ENCODE measurements at regions not wholly inside any gene's neighbourhood (a gene's known extent, or its start where the extent isn't known, plus 50 kb on each side); places are given as distances from the start of the nearest gene placed in this dataset.

DNA sequence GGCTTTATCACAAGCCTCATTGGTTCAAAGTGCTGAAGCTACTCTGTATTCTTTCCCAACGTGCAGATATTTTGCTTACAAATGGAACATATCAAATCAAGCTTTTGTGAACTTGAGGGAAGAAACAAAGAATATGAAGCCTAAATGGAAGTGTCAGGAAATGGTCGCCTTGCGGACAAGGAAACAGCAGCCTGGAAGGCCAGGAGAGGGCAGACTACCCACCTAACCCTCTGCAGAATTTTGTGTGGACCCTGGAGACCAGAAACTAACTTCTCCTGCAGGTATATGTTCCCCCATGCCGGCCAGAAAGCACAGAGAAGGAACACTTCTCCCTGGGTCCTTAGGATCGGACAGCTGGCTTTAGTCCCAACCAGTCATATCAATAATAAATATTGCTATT, 1425.8 kb downstream of the PCDH7 start:
- Histone ChIP-seq H3K4me3 (ENCODE audit: low read length in 3 of 3) (no peak overlapping the region), H3K27me3 (ENCODE audit: control insufficient read depth, insufficient read depth, low read length) (no peaks in the 10 kb centered on the region), H3K9me3 (ENCODE audit: control insufficient read depth in 2 of 3, insufficient read depth in 1 of 3, low read length in 3 of 3) (no peaks in the 10 kb centered on the region), H3K36me3 (ENCODE audit: control insufficient read depth in 2 of 3, insufficient read depth in 3 of 3, low read length in 3 of 3) (no peaks in the 10 kb centered on the region), H3K27ac (ENCODE audit: low read depth in 2 of 2, low read length in 2 of 2) (no peak overlapping the region), H3K9ac (ENCODE audit: low read length in 3 of 3) (no peak overlapping the region), H3K4me1 (ENCODE audit: control insufficient read depth in 2 of 3, insufficient read depth in 2 of 3, low read depth in 1 of 3, low read length in 3 of 3) (no peaks in the 10 kb centered on the region)
- intact Hi-C loops (cut with DNase I), result no loop called here
- DNase-seq, result no peak
- FAIRE-seq, result no peak
- TF ChIP-seq, protein P1, sequence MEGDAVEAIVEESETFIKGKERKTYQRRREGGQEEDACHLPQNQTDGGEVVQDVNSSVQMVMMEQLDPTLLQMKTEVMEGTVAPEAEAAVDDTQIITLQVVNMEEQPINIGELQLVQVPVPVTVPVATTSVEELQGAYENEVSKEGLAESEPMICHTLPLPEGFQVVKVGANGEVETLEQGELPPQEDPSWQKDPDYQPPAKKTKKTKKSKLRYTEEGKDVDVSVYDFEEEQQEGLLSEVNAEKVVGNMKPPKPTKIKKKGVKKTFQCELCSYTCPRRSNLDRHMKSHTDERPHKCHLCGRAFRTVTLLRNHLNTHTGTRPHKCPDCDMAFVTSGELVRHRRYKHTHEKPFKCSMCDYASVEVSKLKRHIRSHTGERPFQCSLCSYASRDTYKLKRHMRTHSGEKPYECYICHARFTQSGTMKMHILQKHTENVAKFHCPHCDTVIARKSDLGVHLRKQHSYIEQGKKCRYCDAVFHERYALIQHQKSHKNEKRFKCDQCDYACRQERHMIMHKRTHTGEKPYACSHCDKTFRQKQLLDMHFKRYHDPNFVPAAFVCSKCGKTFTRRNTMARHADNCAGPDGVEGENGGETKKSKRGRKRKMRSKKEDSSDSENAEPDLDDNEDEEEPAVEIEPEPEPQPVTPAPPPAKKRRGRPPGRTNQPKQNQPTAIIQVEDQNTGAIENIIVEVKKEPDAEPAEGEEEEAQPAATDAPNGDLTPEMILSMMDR (IDR thresholded peaks at IDR 0.05; ENCODE audit: borderline replicate concordance, extremely low read depth, insufficient read depth), result no peak

GRCh38 chr4:32147446-32148085, 1427.4 kb downstream of the PCDH7 start:
- no peaks in the 10 kb centered on the region for H3K4me1 ChIP-seq (ENCODE audit: control insufficient read depth in 2 of 3, insufficient read depth in 2 of 3, low read depth in 1 of 3, low read length in 3 of 3)
- no peak overlapping the region for H3K4me3 ChIP-seq (ENCODE audit: low read length in 3 of 3)
- H3K9me3 ChIP-seq (ENCODE audit: control insufficient read depth in 2 of 3, insufficient read depth in 1 of 3, low read length in 3 of 3), result no peaks in the 10 kb centered on the region
- no peaks in the 10 kb centered on the region for H3K36me3 ChIP-seq (ENCODE audit: control insufficient read depth in 2 of 3, insufficient read depth in 3 of 3, low read length in 3 of 3)
- intact Hi-C loops (cut with DNase I), result no loop called here
- no peak overlapping the region for H3K27ac ChIP-seq (ENCODE audit: low read depth in 2 of 2, low read length in 2 of 2)
- no peak for FAIRE-seq
- TF ChIP-seq, protein P1 (IDR thresholded peaks at IDR 0.05; ENCODE audit: borderline replicate concordance, extremely low read depth, insufficient read depth), result no peak
- no peak for DNase-seq
- no peaks in the 10 kb centered on the region for H3K27me3 ChIP-seq (ENCODE audit: control insufficient read depth, insufficient read depth, low read length)
- H3K9ac ChIP-seq (ENCODE audit: low read length in 3 of 3), result no peak overlapping the region

DNA sequence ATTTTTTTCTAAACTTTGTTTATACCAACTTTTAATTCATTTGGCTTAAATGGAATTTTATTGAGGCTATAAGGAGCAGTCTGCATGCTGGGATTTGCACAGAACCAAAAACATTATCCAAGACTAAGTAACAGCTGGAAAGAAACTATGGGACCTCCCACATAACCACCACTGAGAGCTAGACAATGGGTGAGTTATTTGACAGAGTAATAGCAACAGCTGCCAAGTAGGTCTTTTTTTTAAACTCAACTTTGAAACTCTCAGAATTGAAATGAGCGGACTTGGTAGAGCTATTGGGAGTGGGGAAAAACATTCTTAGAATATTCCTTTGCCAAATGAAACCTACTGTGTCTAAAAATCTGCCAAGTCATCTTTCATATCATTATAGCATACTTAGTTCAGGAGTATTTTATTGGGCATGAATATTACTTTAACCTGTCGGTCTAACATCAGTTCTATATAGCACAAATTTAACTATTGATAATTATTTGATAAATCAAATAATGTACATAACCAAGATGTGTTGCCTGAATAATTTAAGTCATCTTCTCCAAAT, 1428.0 kb downstream of the PCDH7 start:
- DNase-seq, result peak in 2 of 5 donors; percentile 38 to 81
- TF ChIP-seq, protein P1 (IDR thresholded peaks at IDR 0.05; ENCODE audit: borderline replicate concordance, extremely low read depth, insufficient read depth), result no peak
- FAIRE-seq, result no peak
- Histone ChIP-seq H3K9ac (ENCODE audit: low read length in 3 of 3) (no peak overlapping the region), H3K27me3 (ENCODE audit: control insufficient read depth, insufficient read depth, low read length) (no peaks in the 10 kb centered on the region), H3K4me3 (ENCODE audit: low read length in 3 of 3) (no peak overlapping the region), H3K27ac (ENCODE audit: low read depth in 2 of 2, low read length in 2 of 2) (no peak overlapping the region), H3K36me3 (ENCODE audit: control insufficient read depth in 2 of 3, insufficient read depth in 3 of 3, low read length in 3 of 3) (no peaks in the 10 kb centered on the region), H3K4me1 (ENCODE audit: control insufficient read depth in 2 of 3, insufficient read depth in 2 of 3, low read depth in 1 of 3, low read length in 3 of 3) (no peaks in the 10 kb centered on the region), H3K9me3 (ENCODE audit: control insufficient read depth in 2 of 3, insufficient read depth in 1 of 3, low read length in 3 of 3) (no peaks in the 10 kb centered on the region)
- intact Hi-C loops (cut with DNase I), result no loop called here

Measured in kidney (tissue), 13 donors.